Caco-2 (cell line): ENCODE measurements at regions not wholly inside any gene's neighbourhood (a gene's known extent, or its start where the extent isn't known, plus 50 kb on each side); places are given as distances from the start of the nearest gene placed in this dataset.

Experiments
- BruUV-seq: library from RNA; stranded (reverse); fragments of 400-500 nt; replicated peaks from 2 replicates; lab custom pipeline; 2021; lab: Mats Ljungman, UMichigan
- CTCF ChIA-PET: fragments of 300-600 bp; sonication (Branson Sonifier 250); formaldehyde crosslinking; loops from one replicate; lab custom pipeline; 2022; ENCODE audit warnings: antibody characterized with exemption; lab: Charles Lee
- POLR2A ChIA-PET: fragments of 300-600 bp; sonication (Branson Sonifier 250); formaldehyde crosslinking; loops from one replicate; lab custom pipeline; 2022; ENCODE audit warnings: antibody characterized with exemption; lab: Charles Lee
- DNase-seq, 2 experiments: peaks; one replicate each; pipeline versions ENCODE4 v3.0.0 to v3.0.0-alpha.2; 2020 to 2022
- H3K27me3 ChIP-seq: replicated peaks from 2 replicates; pipeline ENCODE4 v1.6.0; 2011; ENCODE audit warnings: low read length; ENCODE audit not compliant: control insufficient read depth, insufficient read depth
- H3K36me3 ChIP-seq: 2 replicates; pipeline ENCODE4 v1.5.1; 2011; ENCODE audit warnings: low read length; ENCODE audit not compliant: control insufficient read depth, insufficient read depth
- H3K4me1 ChIP-seq: fragments of 250-450 bp; sonication (Bioruptor Pico); 2 replicates; pipeline ENCODE4 v1.5.1; 2020; ENCODE audit warnings: mild to moderate bottlenecking
- H3K4me3 ChIP-seq: 2 replicates; pipeline ENCODE4 v1.5.1; 2011; ENCODE audit warnings: low read depth, mild to moderate bottlenecking, control low read depth, low read length
- H3K9me3 ChIP-seq: fragments of 250-450 bp; sonication (Bioruptor Pico); 2 replicates; pipeline ENCODE4 v1.5.1; 2020; ENCODE audit warnings: mild to moderate bottlenecking, moderate library complexity
- H3K27ac Mint-ChIP-seq: one replicate; pipeline ENCODE4 v1.8.0; 2022; ENCODE audit warnings: mixed read lengths; ENCODE audit not compliant: unreplicated experiment
- H3K27me3 Mint-ChIP-seq: one replicate; pipeline ENCODE4 v1.8.0; 2022; ENCODE audit warnings: mixed read lengths; ENCODE audit not compliant: insufficient read depth, unreplicated experiment
- H3K36me3 Mint-ChIP-seq: one replicate; pipeline ENCODE4 v1.8.0; 2022; ENCODE audit warnings: mild to moderate bottlenecking, mixed read lengths; ENCODE audit not compliant: insufficient read depth, unreplicated experiment
- H3K4me1 Mint-ChIP-seq: one replicate; pipeline ENCODE4 v1.8.0; 2022; ENCODE audit warnings: low read depth, mixed read lengths; ENCODE audit not compliant: unreplicated experiment
- H3K4me3 Mint-ChIP-seq: one replicate; pipeline ENCODE4 v1.8.0; 2022; ENCODE audit warnings: mild to moderate bottlenecking, moderate library complexity, mixed read lengths; ENCODE audit not compliant: unreplicated experiment
- H3K9me3 Mint-ChIP-seq: one replicate; pipeline ENCODE4 v1.8.0; 2022; ENCODE audit warnings: mixed read lengths; ENCODE audit not compliant: unreplicated experiment
- CTCF ChIP-seq, 2 experiments: fragments of 200-600 bp in 1 of 2; IDR thresholded peaks; 1 replicate in 1 of 2; 2 replicates in 1 of 2; pipeline versions ENCODE4 v1.5.1 to v1.8.0; 2011 to 2022; ENCODE audit warnings: antibody characterized with exemption in 1 of 2, control low read depth in 1 of 2, inconsistent platforms in 1 of 2, low read depth in 1 of 2, low read length in 1 of 2, mild to moderate bottlenecking in 1 of 2, moderate library complexity in 1 of 2; ENCODE audit not compliant: insufficient read depth in 1 of 2, severe bottlenecking in 1 of 2, unreplicated experiment in 1 of 2
- intact Hi-C: fragments of 100-400 bp; cut with micrococcal nuclease; formaldehyde crosslinking; loops from one replicate; pipeline ENCODE4 v1.10.0; 2022; ENCODE audit not compliant: unreplicated experiment

- Histone ChIP-seq H3K36me3 (no peaks in the 10 kb centered on the region), H3K4me1 (no peaks in the 10 kb centered on the region), H3K9me3 (no peaks in the 10 kb centered on the region), H3K4me3 (no peak overlapping the region), H3K27me3 (no peaks in the 10 kb centered on the region)
- CTCF ChIA-PET, result no interaction called here
- no peak for TF ChIP-seq CTCF (IDR thresholded peaks at IDR 0.05; ENCODE audit: insufficient read depth in 1 of 2, low read depth in 1 of 2, low read length in 1 of 2, severe bottlenecking in 1 of 2, unreplicated experiment in 1 of 2)
- H3K36me3 Mint-ChIP-seq, result no peaks in the 10 kb centered on the region
- POLR2A ChIA-PET, result no interaction called here
- no TSS peak for BruUV-seq
- H3K27me3 Mint-ChIP-seq, result peaks cover 8% of the 10 kb centered on the region
- no peaks in the 10 kb centered on the region for H3K9me3 Mint-ChIP-seq
- DNase-seq, result no peak
- H3K27ac Mint-ChIP-seq, result no peak overlapping the region
- no peak overlapping the region for H3K4me3 Mint-ChIP-seq
- intact Hi-C loops, result no loop called here
- no peaks in the 10 kb centered on the region for H3K4me1 Mint-ChIP-seq
Observed at GRCh38 chr15:37777006-37777405, 157.4 kb upstream of the TMCO5A start.

GRCh38 chr15:37783290-37783689 is 151.2 kb upstream of the TMCO5A start:
- CTCF ChIA-PET, result no interaction called here

GRCh38 chr15:37788330-37788729 is 146.1 kb upstream of the TMCO5A start:
- Histone ChIP-seq H3K36me3 (no peaks in the 10 kb centered on the region), H3K9me3 (no peaks in the 10 kb centered on the region), H3K4me3 (no peak overlapping the region), H3K27me3 (no peaks in the 10 kb centered on the region), H3K4me1 (no peaks in the 10 kb centered on the region)
- POLR2A ChIA-PET, result no interaction called here
- TF ChIP-seq CTCF (IDR thresholded peaks at IDR 0.05; ENCODE audit: insufficient read depth in 1 of 2, low read depth in 1 of 2, low read length in 1 of 2, severe bottlenecking in 1 of 2, unreplicated experiment in 1 of 2), result no peak
- Mint-ChIP-seq H3K27ac (no peak overlapping the region), H3K4me1 (no peaks in the 10 kb centered on the region), H3K9me3 (no peaks in the 10 kb centered on the region), H3K27me3 (peaks cover 7% of the 10 kb centered on the region), H3K4me3 (no peak overlapping the region), H3K36me3 (no peaks in the 10 kb centered on the region)
- CTCF ChIA-PET, result no interaction called here
- no peak for DNase-seq
- intact Hi-C loops, result no loop called here
- BruUV-seq, result no TSS peak

More at GRCh38 chr15:37783290-37783689, 151.2 kb upstream of the TMCO5A start:
- H3K4me1 ChIP-seq, result no peaks in the 10 kb centered on the region
- no peak overlapping the region for H3K4me3 ChIP-seq
- DNase-seq, result no peak
- H3K27me3 ChIP-seq, result no peaks in the 10 kb centered on the region
- BruUV-seq, result no TSS peak
- H3K9me3 Mint-ChIP-seq, result no peaks in the 10 kb centered on the region
- no peak overlapping the region for H3K4me3 Mint-ChIP-seq
- TF ChIP-seq CTCF (IDR thresholded peaks at IDR 0.05; ENCODE audit: insufficient read depth in 1 of 2, low read depth in 1 of 2, low read length in 1 of 2, severe bottlenecking in 1 of 2, unreplicated experiment in 1 of 2), result no peak
- H3K27me3 Mint-ChIP-seq, result peaks cover 7% of the 10 kb centered on the region
- POLR2A ChIA-PET, result no interaction called here
- no peak overlapping the region for H3K27ac Mint-ChIP-seq
- no peaks in the 10 kb centered on the region for H3K4me1 Mint-ChIP-seq
- intact Hi-C loops, result no loop called here
- no peaks in the 10 kb centered on the region for H3K9me3 ChIP-seq
- H3K36me3 Mint-ChIP-seq, result no peaks in the 10 kb centered on the region
- H3K36me3 ChIP-seq, result no peaks in the 10 kb centered on the region
